PC-3 (cell line): ENCODE measurements at regions not wholly inside any gene's neighbourhood (a gene's known extent, or its start where the extent isn't known, plus 50 kb on each side); places are given as distances from the start of the nearest gene placed in this dataset.

Experiments used
- ATAC-seq: fragments of 200-7000 bp; cut with Tn5 transposase; 2 replicates; pipeline ENCODE4 v1.9.1; 2020; ENCODE audit warnings: mild to moderate bottlenecking, moderate library complexity
- BruUV-seq: library from RNA; stranded (reverse); fragments of 400-500 nt; replicated peaks from 2 replicates; lab custom pipeline; 2021; lab: Mats Ljungman, UMichigan
- CTCF ChIA-PET: fragments of 300-600 bp; sonication (Branson Sonifier 250); formaldehyde crosslinking; loops from one replicate; lab custom pipeline; 2022; ENCODE audit warnings: antibody characterized with exemption; lab: Charles Lee
- POLR2A ChIA-PET: fragments of 300-600 bp; sonication (Branson Sonifier 250); formaldehyde crosslinking; loops from one replicate; lab custom pipeline; 2022; ENCODE audit warnings: antibody characterized with exemption; ENCODE audit not compliant: unreplicated experiment; lab: Charles Lee
- DNase-seq: peaks from one replicate; pipeline ENCODE4 v3.0.0-alpha.2; 2015
- H2AFZ ChIP-seq: fragments of 300-600 bp; sonication (generic); 2 replicates; pipeline ENCODE4 v1.6.0; 2016; ENCODE audit warnings: antibody characterized with exemption, low read length
- H3F3A ChIP-seq: fragments of 300-600 bp; sonication (generic); one replicate; pipeline ENCODE4 v1.6.0; 2017; ENCODE audit warnings: antibody characterized with exemption, low read length, control low read depth, mild to moderate bottlenecking; ENCODE audit not compliant: unreplicated experiment
- H3K27ac ChIP-seq: fragments of 300-600 bp; sonication (generic); 2 replicates; pipeline ENCODE4 v1.5.1; 2016; ENCODE audit warnings: mild to moderate bottlenecking, low read length
- H3K27me3 ChIP-seq: fragments of 300-600 bp; sonication (generic); 2 replicates; pipeline ENCODE4 v1.6.1; 2016; ENCODE audit warnings: low read length, mixed read lengths
- H3K36me3 ChIP-seq: fragments of 300-600 bp; sonication (generic); 2 replicates; pipeline ENCODE4 v1.6.1; 2016; ENCODE audit warnings: low read depth, mixed run types, low read length, mixed read lengths
- H3K4me1 ChIP-seq: fragments of 300-600 bp; sonication (generic); 2 replicates; pipeline ENCODE4 v1.5.1; 2016; ENCODE audit warnings: low read length; ENCODE audit not compliant: insufficient read depth
- H3K4me2 ChIP-seq: fragments of 300-600 bp; sonication (generic); 2 replicates; pipeline ENCODE4 v1.6.0; 2016; ENCODE audit warnings: low read length
- H3K4me3 ChIP-seq: fragments of 300-600 bp; sonication (generic); 2 replicates; pipeline ENCODE4 v1.5.1; 2016; ENCODE audit warnings: mild to moderate bottlenecking, low read length, mixed read lengths
- H3K79me2 ChIP-seq: fragments of 300-600 bp; sonication (generic); 2 replicates; pipeline ENCODE4 v1.6.1; 2017; ENCODE audit warnings: low read length, mixed read lengths
- H3K9ac ChIP-seq: fragments of 300-600 bp; sonication (generic); 2 replicates; pipeline ENCODE4 v1.6.0; 2016; ENCODE audit warnings: mild to moderate bottlenecking, low read length
- H3K9me2 ChIP-seq: fragments of 300-600 bp; sonication (generic); replicated peaks from 2 replicates; pipeline ENCODE4 v1.6.1; 2016; ENCODE audit warnings: mixed run types, low read length, mixed read lengths
- H3K9me3 ChIP-seq: fragments of 300-600 bp; sonication (generic); 2 replicates; pipeline ENCODE4 v1.6.1; 2016; ENCODE audit warnings: low read length, mixed read lengths
- H4K20me1 ChIP-seq: fragments of 300-600 bp; sonication (generic); 2 replicates; pipeline ENCODE4 v1.6.1; 2016; ENCODE audit warnings: low read length, mixed read lengths
- CTCF ChIP-seq: fragments of 300-600 bp; sonication (generic); conservative IDR thresholded peaks from 2 replicates; pipeline ENCODE4 v1.5.1; 2017; ENCODE audit warnings: antibody characterized with exemption, low read depth, mild to moderate bottlenecking, low read length
- EZH2 ChIP-seq: fragments of 300-600 bp; sonication (generic); IDR thresholded peaks from one replicate; pipeline ENCODE4 v1.6.1; 2017; ENCODE audit warnings: antibody characterized with exemption, mild to moderate bottlenecking, low read length; ENCODE audit not compliant: unreplicated experiment
- EZH2phosphoT487 ChIP-seq: fragments of 300-600 bp; sonication (generic); IDR thresholded peaks from 2 replicates; pipeline ENCODE4 v1.6.1; 2018; ENCODE audit warnings: mild to moderate bottlenecking, antibody characterized with exemption, low read length, borderline replicate concordance
- intact Hi-C: fragments of 100-400 bp; cut with micrococcal nuclease; formaldehyde crosslinking; loops from 2 replicates; pipeline ENCODE4 v1.9.0; 2023

- no TSS peak for BruUV-seq
- POLR2A ChIA-PET, result no interaction called here
- no peaks in the 10 kb centered on the region for H3K79me2 ChIP-seq
- CTCF ChIA-PET, result no interaction called here
- H3K9ac ChIP-seq, result no peak overlapping the region
- H3K4me3 ChIP-seq, result no peak overlapping the region
- H3K4me1 ChIP-seq, result peaks cover 11% of the 10 kb centered on the region
- no peaks in the 10 kb centered on the region for H3K9me3 ChIP-seq
- intact Hi-C loops, result no loop called here
- no peaks in the 10 kb centered on the region for H3K36me3 ChIP-seq
- H2AFZ ChIP-seq, result no peak overlapping the region
- H3F3A ChIP-seq, result no peaks in the 10 kb centered on the region
- no peak for TF ChIP-seq EZH2
- TF ChIP-seq EZH2phosphoT487, result no peak
- no peak for TF ChIP-seq CTCF
- no peak for DNase-seq
- no peaks in the 10 kb centered on the region for H3K9me2 ChIP-seq
- no peak for ATAC-seq
- H3K27ac ChIP-seq, result no peak overlapping the region
- H3K4me2 ChIP-seq, result no peak overlapping the region
- H3K27me3 ChIP-seq, result no peaks in the 10 kb centered on the region
- no peaks in the 10 kb centered on the region for H4K20me1 ChIP-seq
Observed at GRCh38 chr20:19930426-19930825, 86.7 kb upstream of the NAA20 start.

GRCh38 chr20:19932170-19932667 is 84.9 kb upstream of the NAA20 start:
- Histone ChIP-seq H3K27me3 (no peaks in the 10 kb centered on the region), H2AFZ (no peak overlapping the region), H3K27ac (no peak overlapping the region), H3K4me1 (peaks cover 22% of the 10 kb centered on the region), H3K9ac (no peak overlapping the region), H3K36me3 (no peaks in the 10 kb centered on the region), H3K9me2 (no peaks in the 10 kb centered on the region), H3K79me2 (no peaks in the 10 kb centered on the region), H3K4me2 (no peak overlapping the region), H3F3A (no peaks in the 10 kb centered on the region), H4K20me1 (no peaks in the 10 kb centered on the region), H3K4me3 (no peak overlapping the region), H3K9me3 (no peaks in the 10 kb centered on the region)
- CTCF ChIA-PET, result no interaction called here
- DNase-seq (no peak), ATAC-seq (no peak)
- POLR2A ChIA-PET, result no interaction called here
- TF ChIP-seq CTCF (no peak), EZH2phosphoT487 (no peak), EZH2 (no peak)
- BruUV-seq, result no TSS peak
- intact Hi-C loops, result no loop called here

- intact Hi-C loops, result no loop called here
- Histone ChIP-seq H3K36me3 (no peaks in the 10 kb centered on the region), H3K79me2 (no peaks in the 10 kb centered on the region), H3K4me1 (peaks cover 22% of the 10 kb centered on the region), H3K9me3 (no peaks in the 10 kb centered on the region), H3K27ac (peak overlapping the region; percentile 51), H4K20me1 (no peaks in the 10 kb centered on the region), H3K4me2 (peak overlapping the region; percentile 48), H3K27me3 (no peaks in the 10 kb centered on the region), H3K9me2 (no peaks in the 10 kb centered on the region), H3K4me3 (no peak overlapping the region), H3K9ac (no peak overlapping the region), H3F3A (no peaks in the 10 kb centered on the region), H2AFZ (0 out of 2 replicates have a peak overlapping the region, but pooled peaks have one; percentile 14)
- ATAC-seq, result peak; percentile 52; the same call in 1 of the 2 replicates
- no TSS peak for BruUV-seq
- TF ChIP-seq CTCF (no peak), EZH2 (no peak), EZH2phosphoT487 (no peak)
- DNase-seq, result peak; percentile 27
- CTCF ChIA-PET, result no interaction called here
- POLR2A ChIA-PET, result interaction anchor here (0.6 to 0.7 kb wide), 3 partner anchors 19 to 53 kb away, joined by 3 to 12 read pairs (median 10); no protein-coding TSS in a partner anchor
Observed at GRCh38 chr20:19934792-19935491, 82.2 kb upstream of the NAA20 start.
